Erythroblast (primary cell): ENCODE measurements at regions not wholly inside any gene's neighbourhood (a gene's known extent, or its start where the extent isn't known, plus 50 kb on each side); places are given as distances from the start of the nearest gene placed in this dataset.

ENCODE experiments used
- GATA1 ChIP-seq: IDR thresholded peaks from 2 replicates; pipeline ENCODE4 v1.6.1; 2011; ENCODE audit warnings: low read depth, mild to moderate bottlenecking, control low read depth, low read length, moderate library complexity
- POLR2A ChIP-seq: IDR thresholded peaks from 2 replicates; pipeline ENCODE4 v1.6.1; 2011; ENCODE audit warnings: mild to moderate bottlenecking, low read length

DNA sequence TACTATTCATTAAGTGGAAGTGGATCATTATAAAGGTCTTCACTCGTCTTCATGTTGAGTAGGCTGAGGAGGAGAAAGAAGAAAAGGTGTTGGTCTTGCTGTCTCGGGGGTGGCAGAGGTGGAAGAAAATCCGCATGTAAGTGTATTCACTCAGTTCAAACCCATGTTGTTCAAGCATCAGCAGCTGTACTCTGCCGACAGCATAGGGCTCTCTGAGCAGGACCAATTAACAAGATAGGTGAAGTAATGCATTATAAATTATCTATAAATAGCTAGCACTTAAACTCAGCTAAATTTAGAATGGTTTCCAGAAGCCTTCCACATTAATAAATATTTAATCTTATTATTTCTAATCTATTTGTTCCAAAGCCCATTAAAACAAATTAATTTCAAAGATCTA is 116.8 kb downstream of the RGS2 start:
- TF ChIP-seq POLR2A (no peak), GATA1 (no peak)
